Superior temporal gyrus (tissue), 1 donor: ENCODE measurements at regions not wholly inside any gene's neighbourhood (a gene's known extent, or its start where the extent isn't known, plus 50 kb on each side); places are given as distances from the start of the nearest gene placed in this dataset.
A peak's percentile ranks its signal among the peaks of the same experiment; 100 is the strongest.

ENCODE experiments used
- DNase-seq: peaks from one replicate; pipeline ENCODE4 v3.0.0-alpha.2; 2016; ENCODE audit errors: extremely low spot score

GRCh38 chr20:10921491-10922010 is 247.8 kb upstream of the JAG1 start:
- DNase-seq, result no peak

- peak; percentile 15 for DNase-seq
Observed at GRCh38 chr20:10922506-10922905, 248.7 kb upstream of the JAG1 start.

GRCh38 chr20:10922941-10923340 is 249.1 kb upstream of the JAG1 start:
- no peak for DNase-seq

GRCh38 chr20:10924644-10925201 is 250.9 kb upstream of the JAG1 start:
- no peak for DNase-seq

- DNase-seq, result no peak
Observed at GRCh38 chr20:10925767-10926166, 252.0 kb upstream of the JAG1 start.

- DNase-seq, result no peak
Observed at GRCh38 chr20:10927011-10927583, 253.3 kb upstream of the JAG1 start.

GRCh38 chr20:10927936-10928840 is 254.4 kb upstream of the JAG1 start:
- DNase-seq, result no peak

GRCh38 chr20:10928841-10929421 is 255.1 kb upstream of the JAG1 start:
- DNase-seq, result no peak

GRCh38 chr20:10935658-10936402 is 262.0 kb upstream of the JAG1 start:
- DNase-seq, result no peak

- no peak for DNase-seq
Observed at GRCh38 chr20:10936786-10937185, 263.0 kb upstream of the JAG1 start.

- no peak for DNase-seq
Observed at GRCh38 chr20:10939331-10939941, 265.6 kb upstream of the JAG1 start.

GRCh38 chr20:10940941-10941340 is 267.1 kb upstream of the JAG1 start:
- DNase-seq, result no peak

GRCh38 chr20:10943686-10944265 is 270.0 kb upstream of the JAG1 start:
- DNase-seq, result no peak

GRCh38 chr20:10946124-10946880 is 272.5 kb upstream of the JAG1 start:
- no peak for DNase-seq

- DNase-seq, result no peak
Observed at GRCh38 chr20:10947726-10948125, 273.9 kb upstream of the JAG1 start.

GRCh38 chr20:10949930-10950783 is 276.4 kb upstream of the JAG1 start:
- DNase-seq, result no peak

GRCh38 chr20:10951216-10951615 is 277.4 kb upstream of the JAG1 start:
- no peak for DNase-seq

- no peak for DNase-seq
Observed at GRCh38 chr20:10951904-10952303, 278.1 kb upstream of the JAG1 start.

GRCh38 chr20:10953437-10953836 is 279.6 kb upstream of the JAG1 start:
- DNase-seq, result no peak
